ENCODE measurements at regions not wholly inside any gene's neighbourhood (a gene's known extent, or its start where the extent isn't known, plus 50 kb on each side); places are given as distances from the start of the nearest gene placed in this dataset.

DNA sequence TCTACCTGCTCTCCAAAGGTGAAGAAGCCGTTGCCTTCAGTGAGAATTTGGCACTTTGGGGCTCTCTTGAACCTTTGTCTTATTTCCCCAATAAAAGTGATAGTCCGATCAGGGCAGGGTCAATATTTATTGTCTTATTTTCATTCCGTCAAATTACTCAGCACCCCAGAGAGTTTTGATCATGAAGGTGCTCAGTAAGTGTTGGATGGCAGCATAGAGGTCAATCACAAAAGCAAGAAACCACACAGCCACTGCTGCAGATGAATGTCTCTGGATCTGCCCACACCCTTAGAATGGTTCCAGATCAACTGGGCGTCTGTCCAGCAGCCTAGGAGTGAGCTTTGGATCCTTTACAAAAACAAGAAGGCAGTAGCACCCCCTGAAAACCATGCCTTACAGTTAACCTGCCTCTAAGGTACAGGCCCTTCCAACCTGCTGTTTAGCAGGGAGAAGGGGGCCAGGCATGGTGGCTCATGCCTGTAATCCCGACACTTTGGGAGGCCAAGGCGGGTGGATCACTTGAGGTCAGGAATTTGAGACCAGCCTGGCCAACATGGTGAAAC, 97.3 kb downstream of the PSMG1 start:
- TF ChIP-seq SP1 (IDR thresholded peaks at IDR 0.05) = no peak
- TF ChIP-seq, protein P1, sequence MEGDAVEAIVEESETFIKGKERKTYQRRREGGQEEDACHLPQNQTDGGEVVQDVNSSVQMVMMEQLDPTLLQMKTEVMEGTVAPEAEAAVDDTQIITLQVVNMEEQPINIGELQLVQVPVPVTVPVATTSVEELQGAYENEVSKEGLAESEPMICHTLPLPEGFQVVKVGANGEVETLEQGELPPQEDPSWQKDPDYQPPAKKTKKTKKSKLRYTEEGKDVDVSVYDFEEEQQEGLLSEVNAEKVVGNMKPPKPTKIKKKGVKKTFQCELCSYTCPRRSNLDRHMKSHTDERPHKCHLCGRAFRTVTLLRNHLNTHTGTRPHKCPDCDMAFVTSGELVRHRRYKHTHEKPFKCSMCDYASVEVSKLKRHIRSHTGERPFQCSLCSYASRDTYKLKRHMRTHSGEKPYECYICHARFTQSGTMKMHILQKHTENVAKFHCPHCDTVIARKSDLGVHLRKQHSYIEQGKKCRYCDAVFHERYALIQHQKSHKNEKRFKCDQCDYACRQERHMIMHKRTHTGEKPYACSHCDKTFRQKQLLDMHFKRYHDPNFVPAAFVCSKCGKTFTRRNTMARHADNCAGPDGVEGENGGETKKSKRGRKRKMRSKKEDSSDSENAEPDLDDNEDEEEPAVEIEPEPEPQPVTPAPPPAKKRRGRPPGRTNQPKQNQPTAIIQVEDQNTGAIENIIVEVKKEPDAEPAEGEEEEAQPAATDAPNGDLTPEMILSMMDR (IDR thresholded peaks at IDR 0.05; ENCODE audit: low read depth, low read length, missing input control) = no peak
- no peak for TF ChIP-seq REST (IDR thresholded peaks at IDR 0.05)
- TF ChIP-seq YY1 (IDR thresholded peaks at IDR 0.05) = no peak
- TF ChIP-seq, protein P2, sequence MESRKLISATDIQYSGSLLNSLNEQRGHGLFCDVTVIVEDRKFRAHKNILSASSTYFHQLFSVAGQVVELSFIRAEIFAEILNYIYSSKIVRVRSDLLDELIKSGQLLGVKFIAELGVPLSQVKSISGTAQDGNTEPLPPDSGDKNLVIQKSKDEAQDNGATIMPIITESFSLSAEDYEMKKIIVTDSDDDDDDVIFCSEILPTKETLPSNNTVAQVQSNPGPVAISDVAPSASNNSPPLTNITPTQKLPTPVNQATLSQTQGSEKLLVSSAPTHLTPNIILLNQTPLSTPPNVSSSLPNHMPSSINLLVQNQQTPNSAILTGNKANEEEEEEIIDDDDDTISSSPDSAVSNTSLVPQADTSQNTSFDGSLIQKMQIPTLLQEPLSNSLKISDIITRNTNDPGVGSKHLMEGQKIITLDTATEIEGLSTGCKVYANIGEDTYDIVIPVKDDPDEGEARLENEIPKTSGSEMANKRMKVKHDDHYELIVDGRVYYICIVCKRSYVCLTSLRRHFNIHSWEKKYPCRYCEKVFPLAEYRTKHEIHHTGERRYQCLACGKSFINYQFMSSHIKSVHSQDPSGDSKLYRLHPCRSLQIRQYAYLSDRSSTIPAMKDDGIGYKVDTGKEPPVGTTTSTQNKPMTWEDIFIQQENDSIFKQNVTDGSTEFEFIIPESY (IDR thresholded peaks at IDR 0.05) = no peak
- no peak for TF ChIP-seq FOXA1 (IDR thresholded peaks at IDR 0.05)
- TF ChIP-seq NR2F2 (IDR thresholded peaks at IDR 0.05) = no peak
- TF ChIP-seq JUND (IDR thresholded peaks at IDR 0.05) = no peak
- TF ChIP-seq RXRA (IDR thresholded peaks at IDR 0.05) = no peak
- TF ChIP-seq, protein P3, sequence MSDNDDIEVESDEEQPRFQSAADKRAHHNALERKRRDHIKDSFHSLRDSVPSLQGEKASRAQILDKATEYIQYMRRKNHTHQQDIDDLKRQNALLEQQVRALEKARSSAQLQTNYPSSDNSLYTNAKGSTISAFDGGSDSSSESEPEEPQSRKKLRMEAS (IDR thresholded peaks at IDR 0.05) = no peak
- no peak for TF ChIP-seq RAD21 (IDR thresholded peaks at IDR 0.05)
- no peak for TF ChIP-seq EGR1 (IDR thresholded peaks at IDR 0.05; ENCODE audit: low read depth in 2 of 2)
